Colonic mucosa (tissue), 4 donors: ENCODE measurements at regions not wholly inside any gene's neighbourhood (a gene's known extent, or its start where the extent isn't known, plus 50 kb on each side); places are given as distances from the start of the nearest gene placed in this dataset.

Source experiments
- DNase-seq: peaks from one replicate; pipeline ENCODE4 v3.0.0-alpha.2; 2020
- H3K27ac ChIP-seq: fragments of 200-600 bp; one replicate; pipeline ENCODE4 v1.8.0; 2021
- H3K27me3 ChIP-seq: fragments of 200-600 bp; one replicate; pipeline ENCODE4 v1.8.0; 2021
- H3K36me3 ChIP-seq: fragments of 200-600 bp; one replicate; pipeline ENCODE4 v1.8.0; 2021
- H3K4me1 ChIP-seq: fragments of 200-600 bp; one replicate; pipeline ENCODE4 v1.8.0; 2021; ENCODE audit warnings: mild to moderate bottlenecking
- H3K4me3 ChIP-seq: fragments of 200-600 bp; one replicate; pipeline ENCODE4 v1.8.0; 2021
- H3K9ac ChIP-seq, 2 donors: one replicate each; pipeline ENCODE4 v1.7.0; 2013; ENCODE audit warnings: control low read depth in 2 of 2, low read depth in 2 of 2, low read length in 2 of 2
- H3K9me3 ChIP-seq: fragments of 200-600 bp; one replicate; pipeline ENCODE4 v1.8.0; 2021
- intact Hi-C: fragments of 100-400 bp; cut with DNase I; formaldehyde crosslinking; loops from one replicate; pipeline ENCODE4 v1.14.1; 2022
- TF ChIP-seq, protein P1 (sequence below): fragments of 200-600 bp; IDR thresholded peaks from one replicate; pipeline ENCODE4 v1.8.0; 2022; ENCODE audit warnings: antibody characterized with exemption, mild to moderate bottlenecking
- donor health status: healthy.
- donor health status: DM: no; HTN: no; CAD: no.
- donor health status: DM: no; HTN: no; CAD: no.

DNA sequence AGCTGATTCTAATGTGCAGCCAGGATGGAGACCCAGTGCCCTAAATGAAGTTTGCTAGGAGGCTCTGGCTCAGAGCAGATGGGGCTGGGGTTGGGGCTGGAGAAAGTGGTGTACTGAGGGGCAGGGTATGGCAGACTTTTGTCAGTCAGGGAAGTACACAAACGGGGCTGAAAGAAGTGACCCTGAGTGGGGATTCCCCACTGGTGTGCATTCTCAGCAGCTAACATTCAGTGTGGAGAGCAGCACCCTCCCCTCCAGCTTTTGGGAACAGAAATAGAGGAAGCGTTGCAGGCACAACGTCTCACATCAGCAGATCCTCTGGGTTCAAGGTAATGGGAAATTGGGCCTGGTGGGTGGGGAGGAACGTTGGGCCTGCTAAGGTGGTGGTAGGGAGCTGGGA lies 89.1 kb upstream of the GCFC2 start:
- Histone ChIP-seq H3K27ac (no peak overlapping the region), H3K9ac (no peak overlapping the region), H3K36me3 (no peaks in the 10 kb centered on the region), H3K27me3 (no peaks in the 10 kb centered on the region), H3K4me1 (no peaks in the 10 kb centered on the region), H3K9me3 (no peaks in the 10 kb centered on the region), H3K4me3 (no peak overlapping the region)
- intact Hi-C loops: no loop called here
- TF ChIP-seq, protein P1, sequence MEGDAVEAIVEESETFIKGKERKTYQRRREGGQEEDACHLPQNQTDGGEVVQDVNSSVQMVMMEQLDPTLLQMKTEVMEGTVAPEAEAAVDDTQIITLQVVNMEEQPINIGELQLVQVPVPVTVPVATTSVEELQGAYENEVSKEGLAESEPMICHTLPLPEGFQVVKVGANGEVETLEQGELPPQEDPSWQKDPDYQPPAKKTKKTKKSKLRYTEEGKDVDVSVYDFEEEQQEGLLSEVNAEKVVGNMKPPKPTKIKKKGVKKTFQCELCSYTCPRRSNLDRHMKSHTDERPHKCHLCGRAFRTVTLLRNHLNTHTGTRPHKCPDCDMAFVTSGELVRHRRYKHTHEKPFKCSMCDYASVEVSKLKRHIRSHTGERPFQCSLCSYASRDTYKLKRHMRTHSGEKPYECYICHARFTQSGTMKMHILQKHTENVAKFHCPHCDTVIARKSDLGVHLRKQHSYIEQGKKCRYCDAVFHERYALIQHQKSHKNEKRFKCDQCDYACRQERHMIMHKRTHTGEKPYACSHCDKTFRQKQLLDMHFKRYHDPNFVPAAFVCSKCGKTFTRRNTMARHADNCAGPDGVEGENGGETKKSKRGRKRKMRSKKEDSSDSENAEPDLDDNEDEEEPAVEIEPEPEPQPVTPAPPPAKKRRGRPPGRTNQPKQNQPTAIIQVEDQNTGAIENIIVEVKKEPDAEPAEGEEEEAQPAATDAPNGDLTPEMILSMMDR: no peak
- no peak for DNase-seq

GRCh38 chr2:75798569-75798968 lies 87.9 kb upstream of the GCFC2 start:
- Histone ChIP-seq H3K4me3 (no peak overlapping the region), H3K4me1 (no peaks in the 10 kb centered on the region), H3K27ac (no peak overlapping the region), H3K36me3 (no peaks in the 10 kb centered on the region), H3K9ac (no peak overlapping the region), H3K27me3 (no peaks in the 10 kb centered on the region), H3K9me3 (no peaks in the 10 kb centered on the region)
- intact Hi-C loops: no loop called here
- no peak for DNase-seq
- TF ChIP-seq, protein P1: no peak

- TF ChIP-seq, protein P1: no peak
- Histone ChIP-seq H3K9ac (no peak overlapping the region), H3K27ac (no peak overlapping the region), H3K4me1 (no peaks in the 10 kb centered on the region), H3K4me3 (no peak overlapping the region), H3K27me3 (no peaks in the 10 kb centered on the region), H3K36me3 (no peaks in the 10 kb centered on the region), H3K9me3 (no peaks in the 10 kb centered on the region)
- intact Hi-C loops: no loop called here
- DNase-seq: no peak
Observed at GRCh38 chr2:75792996-75793395, 82.3 kb upstream of the GCFC2 start.

GRCh38 chr2:75792146-75792545 lies 81.4 kb upstream of the GCFC2 start:
- Histone ChIP-seq H3K27me3 (no peaks in the 10 kb centered on the region), H3K36me3 (no peaks in the 10 kb centered on the region), H3K4me1 (no peaks in the 10 kb centered on the region), H3K9me3 (no peaks in the 10 kb centered on the region), H3K27ac (no peak overlapping the region), H3K4me3 (no peak overlapping the region), H3K9ac (no peak overlapping the region)
- TF ChIP-seq, protein P1: no peak
- intact Hi-C loops: no loop called here
- no peak for DNase-seq

DNA sequence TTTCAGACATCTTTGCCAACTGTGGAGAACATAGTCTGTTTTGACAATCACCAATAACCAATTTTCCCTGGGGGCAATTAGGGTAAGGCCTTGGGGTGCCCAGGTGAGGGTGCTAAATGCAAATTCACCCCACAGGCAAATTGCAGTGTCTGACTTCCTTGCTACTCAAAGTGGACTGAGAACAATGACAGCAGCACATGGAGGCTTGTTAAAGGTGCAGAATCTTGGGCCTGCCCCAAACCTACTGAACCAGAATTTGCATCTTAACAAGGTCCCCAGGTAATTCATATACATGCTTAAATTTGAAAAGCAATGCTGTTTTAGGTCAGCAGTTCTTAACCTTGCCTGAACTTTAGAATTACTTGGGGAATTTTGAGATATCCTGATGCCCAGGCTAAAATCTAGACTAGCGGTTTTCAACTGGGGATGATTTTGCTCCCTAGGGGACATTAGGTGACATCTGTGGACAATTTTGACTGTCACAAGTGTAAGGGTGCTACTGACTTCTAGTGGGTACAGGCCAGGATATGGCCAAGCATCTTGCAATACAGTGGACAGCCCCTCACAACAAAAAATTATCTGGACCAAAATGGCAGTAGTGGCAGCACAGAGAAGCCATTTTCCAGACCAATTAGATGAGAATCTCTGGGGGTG lies 80.2 kb upstream of the GCFC2 start:
- no peaks in the 10 kb centered on the region for H3K4me1 ChIP-seq
- DNase-seq: no peak
- H3K4me3 ChIP-seq: no peak overlapping the region
- H3K27ac ChIP-seq: no peak overlapping the region
- TF ChIP-seq, protein P1: no peak
- intact Hi-C loops: no loop called here
- H3K9ac ChIP-seq: no peak overlapping the region
- no peaks in the 10 kb centered on the region for H3K36me3 ChIP-seq
- H3K27me3 ChIP-seq: no peaks in the 10 kb centered on the region
- no peaks in the 10 kb centered on the region for H3K9me3 ChIP-seq
